ENCODE measurements at regions not wholly inside any gene's neighbourhood (a gene's known extent, or its start where the extent isn't known, plus 50 kb on each side); places are given as distances from the start of the nearest gene placed in this dataset.

- intact Hi-C loops (cut with DNase I): no loop called here
- DNase-seq: no peak
Observed at GRCh38 chr12:63323942-63324341, 172.9 kb upstream of the AVPR1A start.

- DNase-seq: no peak
- intact Hi-C loops (cut with DNase I): no loop called here
Observed at GRCh38 chr12:63321373-63321772, 170.4 kb upstream of the AVPR1A start.

GRCh38 chr12:63319936-63320633 lies 169.1 kb upstream of the AVPR1A start:
- DNase-seq: no peak
- intact Hi-C loops (cut with DNase I): no loop called here

- intact Hi-C loops (cut with DNase I): no loop called here
- no peak for DNase-seq
Observed at GRCh38 chr12:63319386-63319785, 168.4 kb upstream of the AVPR1A start.

- no peak for DNase-seq
- intact Hi-C loops (cut with DNase I): no loop called here
Observed at GRCh38 chr12:63318933-63319332, 167.9 kb upstream of the AVPR1A start.

GRCh38 chr12:63318313-63318712 lies 167.3 kb upstream of the AVPR1A start:
- DNase-seq: peak in 1 of 10 donors; percentile 66

GRCh38 chr12:63317880-63318279 lies 166.9 kb upstream of the AVPR1A start:
- intact Hi-C loops (cut with DNase I): no loop called here

More at GRCh38 chr12:63318313-63318712, 167.3 kb upstream of the AVPR1A start:
- intact Hi-C loops (cut with DNase I): no loop called here

GRCh38 chr12:63317286-63317846 lies 166.4 kb upstream of the AVPR1A start:
- DNase-seq: no peak
- intact Hi-C loops (cut with DNase I): no loop called here

More at GRCh38 chr12:63317880-63318279, 166.9 kb upstream of the AVPR1A start:
- no peak for DNase-seq

- intact Hi-C loops (cut with DNase I): no loop called here
Observed at GRCh38 chr12:63313139-63313538, 162.1 kb upstream of the AVPR1A start.

GRCh38 chr12:63308671-63309070 lies 157.7 kb upstream of the AVPR1A start:
- DNase-seq: no peak
- intact Hi-C loops (cut with DNase I): no loop called here

More at GRCh38 chr12:63313139-63313538, 162.1 kb upstream of the AVPR1A start:
- DNase-seq: no peak

- intact Hi-C loops (cut with DNase I): no loop called here
- DNase-seq: no peak
Observed at GRCh38 chr12:63307849-63308248, 156.8 kb upstream of the AVPR1A start.

- intact Hi-C loops (cut with DNase I): no loop called here
- DNase-seq: no peak
Observed at GRCh38 chr12:63305901-63306875, 155.2 kb upstream of the AVPR1A start.

GRCh38 chr12:63304887-63305316 lies 153.9 kb upstream of the AVPR1A start:
- DNase-seq: no peak
- intact Hi-C loops (cut with DNase I): no loop called here

GRCh38 chr12:63302941-63303536 lies 152.0 kb upstream of the AVPR1A start:
- intact Hi-C loops (cut with DNase I): no loop called here
- DNase-seq: no peak

- DNase-seq: no peak
- intact Hi-C loops (cut with DNase I): no loop called here
Observed at GRCh38 chr12:63302269-63302940, 151.4 kb upstream of the AVPR1A start.

- intact Hi-C loops (cut with DNase I): no loop called here
Observed at GRCh38 chr12:63301311-63301710, 150.3 kb upstream of the AVPR1A start.

GRCh38 chr12:63298386-63298930 lies 147.5 kb upstream of the AVPR1A start:
- intact Hi-C loops (cut with DNase I): no loop called here

More at GRCh38 chr12:63301311-63301710, 150.3 kb upstream of the AVPR1A start:
- DNase-seq: no peak

GRCh38 chr12:63294327-63294632 lies 143.3 kb upstream of the AVPR1A start:
- intact Hi-C loops (cut with DNase I): no loop called here
- no peak for DNase-seq

More at GRCh38 chr12:63298386-63298930, 147.5 kb upstream of the AVPR1A start:
- no peak for DNase-seq

GRCh38 chr12:63292471-63293221 lies 141.6 kb upstream of the AVPR1A start:
- intact Hi-C loops (cut with DNase I): no loop called here
- no peak for DNase-seq
